ENCODE measurements at regions not wholly inside any gene's neighbourhood (a gene's known extent, or its start where the extent isn't known, plus 50 kb on each side); places are given as distances from the start of the nearest gene placed in this dataset.

GRCh38 chr4:170853422-170854021 lies 763.8 kb upstream of the AADAT start:
- 13% methylated on average over 8 of the region's 8 CpGs for WGBS, 2 donors
- H3K4me3 ChIP-seq = no peak overlapping the region
- no peaks in the 10 kb centered on the region for H3K9me3 ChIP-seq
- H3K4me1 ChIP-seq = no peaks in the 10 kb centered on the region
- no peaks in the 10 kb centered on the region for H3K36me3 ChIP-seq
- peak in 8 of 9 donors; percentile 21 to 66 (median 56) for TF ChIP-seq CTCF (IDR thresholded peaks at IDR 0.05)
- no peak overlapping the region for H3K27ac ChIP-seq
- intact Hi-C loops (cut with DNase I) = loop anchor here in 4 of 10 donors (2.0 to 10.0 kb wide), 4 partner anchors 589 to 716 kb away; no protein-coding TSS in a partner anchor
- H3K27me3 ChIP-seq = no peaks in the 10 kb centered on the region
- peak; percentile 3 to 10 for DNase-seq
- no peak for ATAC-seq

- WGBS, 2 donors = 76 to 78% methylated on average over 1 of the region's 1 CpG
- Histone ChIP-seq H3K36me3 (no peaks in the 10 kb centered on the region), H3K4me1 (no peaks in the 10 kb centered on the region), H3K27ac (no peak overlapping the region), H3K9me3 (no peaks in the 10 kb centered on the region), H3K4me3 (no peak overlapping the region), H3K27me3 (no peaks in the 10 kb centered on the region)
- no peak for ATAC-seq
- no peak for TF ChIP-seq CTCF (IDR thresholded peaks at IDR 0.05)
- intact Hi-C loops (cut with DNase I) = loop anchor here in 3 of 10 donors (5.0 to 10.0 kb wide), 3 partner anchors 585 to 713 kb away; no protein-coding TSS in a partner anchor
- no peak for DNase-seq
Measured at GRCh38 chr4:170849969-170850368, 760.2 kb upstream of the AADAT start.

GRCh38 chr4:170827562-170828274 lies 738.0 kb upstream of the AADAT start:
- Histone ChIP-seq H3K27ac (no peak overlapping the region), H3K4me3 (no peak overlapping the region), H3K36me3 (no peaks in the 10 kb centered on the region), H3K9me3 (no peaks in the 10 kb centered on the region), H3K4me1 (no peaks in the 10 kb centered on the region), H3K27me3 (no peaks in the 10 kb centered on the region)
- 81 to 82% methylated on average over 3 of the region's 3 CpGs for whole genome bisulfite sequencing, 2 donors
- no peak for TF ChIP-seq CTCF (IDR thresholded peaks at IDR 0.05)
- ATAC-seq (no peak), DNase-seq (no peak)
- intact Hi-C loops (cut with DNase I) = no loop called here

- no peak for TF ChIP-seq CTCF (IDR thresholded peaks at IDR 0.05)
- no peaks in the 10 kb centered on the region for H3K27me3 ChIP-seq
- no peaks in the 10 kb centered on the region for H3K36me3 ChIP-seq
- H3K27ac ChIP-seq = no peak overlapping the region
- 55 to 61% methylated on average over 2 of the region's 2 CpGs for WGBS, 2 donors
- no peak for DNase-seq
- no peaks in the 10 kb centered on the region for H3K4me1 ChIP-seq
- H3K9me3 ChIP-seq = peaks cover 0 to 38% (median 7%) of the 10 kb centered on the region in 11 donors
- intact Hi-C loops (cut with DNase I) = no loop called here
- no peak overlapping the region for H3K4me3 ChIP-seq
- no peak for ATAC-seq
Measured at GRCh38 chr4:170818786-170819185, 729.0 kb upstream of the AADAT start.

All from heart right ventricle (tissue), 16 donors.